IPS-18c (cell line): ENCODE measurements at regions not wholly inside any gene's neighbourhood (a gene's known extent, or its start where the extent isn't known, plus 50 kb on each side); places are given as distances from the start of the nearest gene placed in this dataset.

Source experiments
- H3K4me3 ChIP-seq: 2 replicates; pipeline ENCODE4 v1.7.0; 2013; ENCODE audit warnings: low read depth, mild to moderate bottlenecking, low read length, moderate library complexity; ENCODE audit not compliant: insufficient read depth
- H3K9me3 ChIP-seq: one replicate; pipeline ENCODE4 v1.6.1; 2013; ENCODE audit warnings: mild to moderate bottlenecking, low read length, moderate library complexity; ENCODE audit not compliant: control insufficient read depth, insufficient read depth

- Histone ChIP-seq H3K4me3 (no peak overlapping the region), H3K9me3 (no peaks in the 10 kb centered on the region)
Measured at GRCh38 chr1:88289401-88290102, 394.5 kb upstream of the PKN2 start.

DNA sequence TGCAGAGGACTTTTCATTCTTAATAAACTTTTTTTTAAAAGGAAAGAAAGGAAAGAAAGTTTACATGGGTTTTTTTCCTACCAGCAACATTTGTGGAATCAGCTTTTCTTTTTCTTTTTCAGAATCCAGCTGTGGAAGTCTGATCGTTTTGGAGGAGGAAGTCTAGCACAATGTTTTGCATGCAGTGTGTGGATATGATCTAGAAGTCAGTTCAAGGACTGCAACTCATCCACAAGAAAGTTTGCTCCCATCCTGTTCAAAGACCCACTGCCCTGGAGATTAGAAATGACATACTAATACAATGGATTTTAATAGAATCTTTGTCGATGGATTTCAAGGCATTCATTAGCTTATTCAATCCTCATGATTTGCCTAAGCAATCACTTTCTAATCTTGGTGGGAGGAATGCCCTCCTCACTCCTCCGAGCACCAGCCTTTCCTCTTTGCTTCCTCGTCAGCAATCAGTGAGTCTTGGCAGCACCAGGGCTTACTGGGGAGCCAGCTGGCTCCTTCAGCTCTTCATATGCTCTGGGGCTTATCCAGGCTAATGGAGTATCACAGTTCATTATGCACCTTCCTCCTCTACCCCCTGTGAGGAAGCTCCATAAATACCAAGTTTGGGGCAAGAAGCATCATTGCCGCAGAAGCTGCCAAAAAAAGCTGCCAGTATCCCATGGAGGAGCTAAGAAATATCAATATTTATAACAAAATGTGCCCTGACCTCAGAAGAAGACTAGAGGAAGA lies 392.3 kb upstream of the PKN2 start:
- Histone ChIP-seq H3K9me3 (no peaks in the 10 kb centered on the region), H3K4me3 (no peak overlapping the region)

DNA sequence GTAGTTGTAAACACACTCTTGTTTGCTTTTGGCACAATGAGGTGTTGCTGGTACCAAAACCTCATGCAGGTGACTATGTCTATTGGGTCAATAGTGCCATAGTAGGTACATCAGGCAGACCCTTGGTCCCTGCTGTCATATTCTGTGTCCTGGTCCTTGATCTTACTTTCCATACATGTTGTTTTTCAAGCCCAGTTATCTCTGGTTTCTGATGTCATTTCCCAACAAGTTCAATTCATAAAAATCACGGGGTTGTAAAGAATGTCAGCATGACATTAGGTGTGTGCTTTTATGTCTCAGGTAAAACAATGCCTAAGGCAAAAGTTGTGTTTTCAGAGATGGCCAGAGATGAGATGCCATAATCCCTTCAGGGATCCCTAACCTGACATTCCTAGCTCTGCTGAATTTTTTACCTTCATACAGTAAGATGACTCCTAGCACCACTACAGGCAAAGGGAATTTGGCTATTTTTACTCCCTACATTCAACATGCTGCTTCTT lies 390.3 kb upstream of the PKN2 start:
- H3K4me3 ChIP-seq, result no peak overlapping the region
- H3K9me3 ChIP-seq, result no peaks in the 10 kb centered on the region

DNA sequence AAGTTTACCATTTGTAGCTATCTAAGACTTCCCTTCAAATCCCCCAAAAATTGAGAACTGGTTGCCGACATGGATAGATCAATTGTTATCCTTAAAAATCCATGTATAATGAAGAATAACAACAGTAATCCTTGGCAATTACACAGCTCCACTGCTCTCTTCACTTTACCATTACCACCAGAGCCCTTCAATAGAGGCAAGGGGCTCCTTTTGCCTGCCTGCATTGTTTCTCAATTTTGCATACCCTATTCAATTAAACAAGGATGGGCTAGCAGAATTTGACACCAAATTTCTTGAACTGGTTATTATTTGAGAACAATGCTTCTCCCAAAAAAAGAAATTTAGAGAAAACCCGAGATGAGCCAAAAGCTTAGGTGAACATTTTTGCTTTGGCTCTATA lies 387.8 kb upstream of the PKN2 start:
- no peaks in the 10 kb centered on the region for H3K9me3 ChIP-seq
- H3K4me3 ChIP-seq, result no peak overlapping the region

GRCh38 chr1:88296642-88297041 lies 387.4 kb upstream of the PKN2 start:
- Histone ChIP-seq H3K4me3 (no peak overlapping the region), H3K9me3 (no peaks in the 10 kb centered on the region)

GRCh38 chr1:88298506-88298905 lies 385.6 kb upstream of the PKN2 start:
- no peak overlapping the region for H3K4me3 ChIP-seq
- H3K9me3 ChIP-seq, result no peaks in the 10 kb centered on the region

DNA sequence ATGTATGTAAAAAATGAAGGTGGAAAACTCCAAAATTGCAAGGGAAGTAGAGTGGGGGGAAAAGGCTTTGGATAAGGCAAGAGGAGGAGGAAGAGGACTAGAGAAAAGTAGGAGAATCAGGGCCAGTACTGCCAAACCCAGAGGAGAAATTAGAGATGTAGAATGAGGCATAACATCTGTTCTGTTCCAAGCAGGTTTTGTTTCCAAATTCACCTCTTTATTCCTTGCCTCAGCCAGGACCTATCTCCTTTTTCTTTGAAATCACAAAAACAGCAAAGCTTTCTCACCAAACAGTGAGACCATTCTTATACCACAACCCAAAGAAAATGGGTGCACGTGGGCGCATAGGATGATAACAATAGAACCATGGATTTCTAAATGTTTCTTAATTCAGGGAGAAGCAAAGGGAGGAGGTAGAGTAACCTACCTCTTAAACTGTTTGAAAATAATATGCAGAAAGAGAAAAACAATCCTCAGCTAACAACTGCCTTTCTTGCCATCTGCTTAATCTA lies 383.3 kb upstream of the PKN2 start:
- Histone ChIP-seq H3K4me3 (no peak overlapping the region), H3K9me3 (no peaks in the 10 kb centered on the region)

DNA sequence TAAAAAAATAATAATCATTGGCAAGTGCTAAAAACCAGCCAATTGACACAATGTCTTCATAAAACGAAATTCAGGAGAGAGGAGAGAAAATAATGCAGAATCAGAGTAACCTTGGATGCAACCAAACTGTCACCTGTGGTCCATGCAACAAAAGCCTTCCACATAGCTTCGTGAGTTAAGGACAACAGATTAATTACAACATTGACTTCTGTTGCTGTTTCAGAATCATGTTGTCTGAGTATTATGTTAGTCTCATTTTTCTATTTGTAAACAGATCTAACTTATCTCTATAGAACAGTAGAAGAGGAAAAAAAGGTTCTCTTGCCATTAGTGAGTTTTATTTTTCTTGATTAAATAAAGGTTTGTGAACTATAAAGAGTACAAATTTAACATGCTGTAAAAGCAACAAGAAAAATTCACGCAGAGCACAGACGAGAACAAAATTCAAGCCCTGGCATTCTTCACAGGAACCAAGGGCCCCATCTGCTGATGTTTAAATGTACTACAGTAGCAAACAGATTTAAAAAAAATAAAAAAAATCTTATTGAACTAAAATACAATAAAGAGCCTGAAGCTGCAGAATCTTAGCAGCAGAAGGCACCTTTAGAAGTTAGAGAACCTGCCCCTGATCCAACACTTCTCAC lies 381.1 kb upstream of the PKN2 start:
- Histone ChIP-seq H3K9me3 (no peaks in the 10 kb centered on the region), H3K4me3 (no peak overlapping the region)

DNA sequence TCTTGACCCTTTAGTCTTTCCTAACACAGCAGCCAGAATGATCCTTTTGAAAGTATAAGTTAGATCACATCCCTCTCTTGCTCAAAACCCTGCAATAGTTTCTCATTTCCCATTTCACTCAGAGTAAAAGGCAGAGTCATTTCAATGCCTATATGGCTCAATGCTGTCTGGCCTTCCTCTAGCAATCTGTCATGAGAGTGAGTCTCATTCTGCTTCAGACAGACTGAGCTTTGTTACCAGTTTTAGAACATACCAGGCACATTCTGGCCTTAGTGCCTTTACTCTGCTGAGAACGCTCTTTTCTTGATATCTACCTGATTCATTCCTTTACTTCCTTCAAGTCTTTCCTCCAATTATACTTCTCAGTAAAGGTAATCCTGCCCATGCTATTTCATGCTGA lies 372.8 kb upstream of the PKN2 start:
- H3K4me3 ChIP-seq, result no peak overlapping the region
- no peaks in the 10 kb centered on the region for H3K9me3 ChIP-seq

- Histone ChIP-seq H3K9me3 (no peaks in the 10 kb centered on the region), H3K4me3 (no peak overlapping the region)
Measured at GRCh38 chr1:88311907-88312306, 372.2 kb upstream of the PKN2 start.

DNA sequence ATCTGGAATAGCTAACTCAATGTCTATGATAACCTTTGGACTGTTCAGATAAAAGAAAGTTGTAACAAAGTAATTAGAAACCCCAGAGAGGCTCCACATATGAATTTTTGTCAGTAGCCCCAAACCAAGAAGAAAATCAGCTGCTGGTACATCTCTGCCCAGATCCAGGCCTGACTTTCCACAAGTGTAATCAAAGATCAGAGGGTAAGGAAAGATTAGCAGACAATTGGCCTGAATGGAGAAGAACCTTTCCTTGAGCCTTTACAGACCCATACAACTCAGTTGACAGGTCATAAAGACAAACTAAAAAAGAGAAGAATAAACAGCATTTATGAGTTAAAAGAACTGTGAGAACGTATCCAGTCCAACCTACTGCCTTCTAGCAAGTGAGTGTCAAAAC lies 366.7 kb upstream of the PKN2 start:
- H3K4me3 ChIP-seq, result no peak overlapping the region
- no peaks in the 10 kb centered on the region for H3K9me3 ChIP-seq

DNA sequence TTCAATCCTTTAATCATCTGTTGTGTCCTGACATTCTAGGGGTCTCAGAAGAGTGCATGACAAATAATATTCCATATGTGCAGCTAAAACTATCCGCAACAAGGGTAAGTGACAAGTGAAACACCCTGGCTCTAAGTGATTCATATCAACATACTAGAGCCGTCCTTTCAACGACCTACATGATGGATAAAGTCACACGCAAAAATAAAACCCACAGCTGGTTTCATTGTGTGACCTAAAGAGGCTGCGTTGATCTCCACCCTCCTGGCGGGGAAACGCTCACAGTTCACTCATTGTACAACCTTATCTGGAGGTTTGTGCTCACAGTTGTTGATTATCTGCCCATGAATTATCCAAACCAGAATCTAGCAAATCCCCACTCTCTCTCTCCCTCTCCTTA lies 365.3 kb upstream of the PKN2 start:
- H3K4me3 ChIP-seq, result no peak overlapping the region
- no peaks in the 10 kb centered on the region for H3K9me3 ChIP-seq

DNA sequence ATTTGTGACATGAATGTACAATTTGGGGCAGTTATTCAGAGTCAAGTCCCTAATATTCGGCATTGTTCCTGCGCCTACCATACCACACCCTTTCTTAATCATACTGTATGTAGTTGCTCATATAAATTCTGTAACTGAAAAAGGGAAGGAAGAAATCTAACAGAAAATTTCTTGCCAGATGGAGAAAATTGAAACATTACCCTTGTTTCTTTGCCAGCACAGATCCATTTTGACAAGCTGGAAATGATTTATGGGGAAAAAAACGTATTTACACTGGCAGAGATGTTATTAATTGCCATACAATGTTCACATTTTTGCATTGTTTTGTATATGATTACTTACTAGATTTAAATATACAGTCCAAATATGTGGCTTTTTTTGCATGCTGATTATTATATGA lies 363.8 kb upstream of the PKN2 start:
- Histone ChIP-seq H3K4me3 (no peak overlapping the region), H3K9me3 (no peaks in the 10 kb centered on the region)

GRCh38 chr1:88321706-88322105 lies 362.4 kb upstream of the PKN2 start:
- Histone ChIP-seq H3K9me3 (no peaks in the 10 kb centered on the region), H3K4me3 (no peak overlapping the region)

- no peaks in the 10 kb centered on the region for H3K9me3 ChIP-seq
- no peak overlapping the region for H3K4me3 ChIP-seq
Measured at GRCh38 chr1:88324899-88325298, 359.2 kb upstream of the PKN2 start.

DNA sequence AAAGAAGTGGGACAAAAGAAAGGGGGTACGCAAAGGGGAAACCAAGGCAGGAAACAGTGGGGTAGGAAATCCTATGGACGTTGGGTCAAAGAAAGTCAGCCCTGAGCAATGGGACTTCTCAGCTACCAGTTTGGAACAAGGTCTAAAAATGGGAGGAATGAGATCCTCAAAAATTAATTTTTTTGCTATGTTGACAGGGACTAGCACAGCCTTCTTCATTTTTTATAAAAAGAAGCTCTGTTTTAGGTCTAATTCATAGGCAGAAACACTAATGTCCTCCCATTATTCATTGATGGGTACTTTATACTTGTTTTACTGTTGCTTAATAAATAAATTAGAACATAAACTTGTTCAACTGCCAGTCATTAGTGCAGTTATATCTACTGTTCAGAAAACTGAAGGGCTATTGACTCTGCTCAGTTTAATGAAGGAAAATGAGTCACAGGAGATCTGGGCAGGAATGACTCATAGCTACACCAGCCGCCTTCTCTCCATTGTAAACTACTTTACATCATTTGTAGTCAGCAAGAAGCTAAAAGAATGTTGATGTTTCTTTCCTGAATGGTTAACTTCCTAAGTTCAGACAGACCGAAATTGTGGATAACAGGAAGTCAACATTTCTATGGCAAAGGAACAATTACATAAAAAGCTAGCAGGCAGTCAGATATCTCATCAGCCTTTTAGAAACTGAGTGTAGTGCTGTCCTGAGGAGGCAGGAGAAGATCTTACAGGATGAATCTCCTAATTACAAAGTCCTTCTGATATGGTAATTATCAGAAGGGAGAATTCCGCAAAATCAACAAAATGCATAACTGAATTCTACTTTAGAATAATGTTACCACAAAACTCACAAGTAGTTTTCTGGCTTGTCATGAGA lies 356.4 kb upstream of the PKN2 start:
- Histone ChIP-seq H3K9me3 (no peaks in the 10 kb centered on the region), H3K4me3 (no peak overlapping the region)

DNA sequence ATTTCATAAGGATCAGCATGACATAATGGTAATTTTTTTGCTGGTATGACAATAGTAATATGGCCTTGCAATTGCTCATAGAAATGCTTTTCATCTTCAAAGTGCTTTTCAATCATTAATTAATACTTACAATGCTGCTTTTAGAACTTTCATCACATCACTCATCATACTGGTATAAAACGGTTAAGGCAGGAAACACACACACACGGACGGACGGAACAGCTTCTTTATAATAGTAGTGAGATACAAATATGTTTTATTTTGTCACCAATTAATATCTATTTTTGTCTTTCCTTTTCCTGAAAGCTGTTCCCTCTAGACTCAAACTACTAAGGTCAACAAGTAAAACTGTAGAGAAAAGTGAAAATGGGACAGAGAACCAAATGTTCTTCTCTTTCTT lies 353.9 kb upstream of the PKN2 start:
- H3K9me3 ChIP-seq, result no peaks in the 10 kb centered on the region
- no peak overlapping the region for H3K4me3 ChIP-seq
